Central memory CD4-positive, alpha-beta T cell (primary cell): ENCODE measurements at regions not wholly inside any gene's neighbourhood (a gene's known extent, or its start where the extent isn't known, plus 50 kb on each side); places are given as distances from the start of the nearest gene placed in this dataset.
"Not testable (repeated sequence)": the region's sequence is repeated elsewhere in the genome, so short reads cannot be mapped to it uniquely, and the experiment has no call there.

ENCODE experiments used
- DNase-seq: peaks from one replicate; pipeline ENCODE4 v3.0.0; 2022

DNA sequence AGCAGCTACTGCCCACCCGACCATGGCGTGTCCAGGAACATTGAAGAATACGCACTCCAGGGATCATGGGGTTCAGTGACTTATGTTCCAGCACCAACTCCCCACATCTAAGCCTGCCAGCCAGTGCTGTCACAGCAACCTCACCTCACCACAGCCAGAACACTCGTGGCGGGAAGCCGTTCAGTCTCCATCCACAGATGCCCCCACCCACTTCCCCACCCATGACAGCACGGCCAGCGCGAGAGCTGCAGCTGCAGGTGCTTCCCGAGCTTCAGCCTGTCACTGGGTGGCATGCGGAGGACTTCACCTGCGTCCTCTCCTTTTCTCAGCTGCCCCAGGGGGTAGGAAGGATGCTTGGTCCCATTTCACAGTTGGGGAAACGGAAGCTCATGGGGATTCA lies 50.3 kb downstream of the RBFOX3 start:
- no peak for DNase-seq

DNA sequence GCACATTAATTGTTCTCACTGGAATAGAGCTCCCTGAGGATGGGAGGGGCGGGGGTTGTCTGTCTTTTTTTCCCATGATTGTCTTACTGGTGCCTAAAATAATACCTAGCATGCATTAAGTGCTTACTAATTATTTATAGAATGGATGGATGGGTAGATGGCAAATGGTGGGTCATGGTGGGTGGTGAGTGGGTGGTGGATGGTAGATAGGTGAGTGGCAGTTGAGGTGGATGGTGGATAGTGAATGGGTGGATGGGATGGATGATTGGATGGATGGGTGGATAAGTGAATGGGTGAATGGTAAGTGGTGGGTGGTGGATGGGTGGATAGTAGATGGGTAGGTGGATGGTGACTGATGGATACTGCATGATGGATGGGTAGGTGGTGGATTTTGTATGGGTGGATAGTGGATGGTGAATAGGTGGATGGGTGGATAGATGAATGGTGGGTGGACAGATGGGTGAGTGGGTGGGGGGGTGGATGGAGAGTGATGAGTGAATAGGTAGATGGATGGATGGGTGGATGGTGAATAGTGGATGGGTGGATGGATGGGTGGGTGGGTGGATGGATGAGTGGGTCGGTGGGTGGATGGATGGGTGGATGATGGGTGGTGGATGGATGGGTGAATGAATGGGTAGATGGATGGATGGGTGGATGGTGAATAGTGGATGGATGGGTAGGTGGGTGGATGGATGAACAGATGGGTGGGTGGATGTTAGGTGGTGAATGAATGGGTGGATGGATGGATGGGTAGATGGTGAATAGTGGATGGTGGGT lies 51.6 kb downstream of the RBFOX3 start:
- no peak for DNase-seq

DNA sequence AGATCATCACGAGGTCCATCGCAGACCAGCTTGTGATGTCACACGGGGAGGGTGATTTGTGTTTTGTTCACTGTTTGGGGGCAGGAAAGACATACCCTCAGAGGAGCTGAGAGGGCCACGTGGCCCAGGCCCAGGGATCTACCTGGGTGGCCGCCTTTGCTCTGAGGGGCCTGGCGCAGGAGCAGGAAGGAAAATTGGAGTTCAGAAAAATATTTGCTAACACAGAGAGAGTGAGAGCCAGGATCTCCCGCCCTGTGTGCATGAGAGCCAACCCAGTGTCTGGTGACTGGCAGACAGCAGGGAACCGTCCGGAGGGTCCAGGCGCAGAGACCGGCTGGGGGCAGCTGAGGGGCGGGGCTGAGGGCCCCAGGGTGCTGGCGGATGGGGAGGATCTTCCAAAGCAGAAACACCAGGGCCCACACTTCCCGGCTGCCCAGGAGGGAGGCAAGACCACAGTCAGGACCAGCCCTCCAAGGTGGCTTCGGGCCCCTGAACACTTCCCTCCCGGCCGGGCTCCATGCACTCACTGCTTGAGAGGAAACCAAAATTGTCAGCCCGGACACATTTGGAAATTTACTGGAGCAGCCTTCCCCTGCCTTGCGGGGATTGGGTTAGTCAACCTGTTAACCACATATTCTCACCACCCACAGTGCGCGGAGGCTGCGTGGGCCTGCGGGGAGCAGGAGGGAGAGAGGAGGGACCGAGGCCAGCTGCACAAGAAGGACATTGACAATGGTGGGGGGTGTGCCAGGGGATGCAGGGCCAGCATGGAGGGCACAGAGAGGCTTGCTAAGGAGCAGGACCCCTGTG lies 52.6 kb downstream of the RBFOX3 start:
- no peak for DNase-seq

DNA sequence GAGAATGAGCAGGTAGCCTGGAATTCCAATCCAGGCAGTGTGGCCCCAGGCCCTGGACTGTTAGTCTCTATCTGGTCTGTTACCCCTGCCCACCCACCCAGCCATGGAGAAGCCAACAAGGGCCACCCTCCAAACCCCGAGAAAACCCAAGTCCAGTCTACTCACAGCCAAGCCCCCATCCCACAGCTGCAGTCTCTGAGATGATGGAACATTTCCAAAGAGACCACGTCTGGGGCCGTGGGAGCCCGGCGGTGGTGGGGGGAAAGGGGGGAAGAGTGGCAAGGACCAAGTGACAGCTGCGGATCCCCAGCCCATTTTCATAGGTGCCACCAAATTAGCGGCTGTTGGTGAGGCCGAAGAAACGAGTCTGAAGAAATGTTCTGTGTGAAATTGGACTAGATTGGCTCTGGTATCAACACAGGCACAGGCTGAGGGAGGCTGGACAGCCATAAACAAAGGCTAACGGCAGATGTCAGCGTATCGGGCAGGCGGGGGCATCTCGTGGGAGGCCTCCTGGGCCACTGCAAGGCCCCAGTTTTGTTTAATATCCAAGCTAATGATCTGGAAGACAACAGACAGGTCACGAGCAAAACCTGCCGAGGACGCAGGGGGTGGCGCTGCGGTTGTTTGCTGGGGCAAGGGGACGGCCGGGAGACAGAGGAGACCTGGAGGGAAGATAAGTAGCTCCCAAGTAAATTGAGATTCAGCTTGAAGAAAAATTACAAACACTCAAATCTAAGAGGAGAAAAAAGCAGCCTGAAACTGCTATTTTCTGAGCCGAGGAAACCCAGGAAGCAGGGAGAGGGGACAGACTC lies 53.4 kb downstream of the RBFOX3 start:
- DNase-seq, result no peak

DNA sequence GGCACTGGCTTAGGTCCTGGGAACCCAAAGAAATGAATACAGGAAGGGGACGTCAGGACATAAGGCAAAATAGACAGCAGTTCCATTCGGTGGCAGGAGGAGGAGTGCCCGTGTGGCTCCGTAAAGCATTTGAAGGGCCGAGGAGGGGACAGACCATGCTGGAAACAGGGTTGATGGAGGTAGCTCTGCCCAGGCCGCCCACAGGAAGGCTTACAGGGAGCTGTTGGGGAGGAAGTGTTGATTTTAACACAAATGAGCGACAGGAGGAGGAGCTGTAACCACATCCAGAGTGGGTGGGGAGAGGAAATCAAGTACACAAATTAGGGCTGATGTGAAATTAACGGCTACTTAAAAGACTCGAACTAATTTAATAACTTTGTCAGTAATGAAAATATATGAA lies 54.6 kb downstream of the RBFOX3 start:
- DNase-seq, result no peak

DNA sequence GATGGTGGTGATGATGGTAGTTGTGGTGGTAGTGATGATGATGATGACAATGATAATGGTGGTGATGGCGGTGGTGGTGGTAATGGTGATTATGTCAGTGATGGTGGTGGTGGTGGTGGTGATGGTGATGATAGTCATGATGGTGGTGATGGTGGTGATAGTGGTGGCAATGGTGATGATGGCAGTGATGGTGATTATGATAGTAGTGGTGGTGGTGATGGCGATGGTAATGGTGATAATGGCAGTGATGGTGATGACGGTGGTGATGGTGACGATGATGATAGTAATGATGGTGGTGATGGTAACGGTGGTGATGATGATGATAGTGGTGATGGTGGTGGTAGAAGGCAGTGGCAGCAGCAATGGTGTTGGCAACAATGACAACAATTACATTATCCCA lies 55.3 kb downstream of the RBFOX3 start:
- no peak for DNase-seq

DNA sequence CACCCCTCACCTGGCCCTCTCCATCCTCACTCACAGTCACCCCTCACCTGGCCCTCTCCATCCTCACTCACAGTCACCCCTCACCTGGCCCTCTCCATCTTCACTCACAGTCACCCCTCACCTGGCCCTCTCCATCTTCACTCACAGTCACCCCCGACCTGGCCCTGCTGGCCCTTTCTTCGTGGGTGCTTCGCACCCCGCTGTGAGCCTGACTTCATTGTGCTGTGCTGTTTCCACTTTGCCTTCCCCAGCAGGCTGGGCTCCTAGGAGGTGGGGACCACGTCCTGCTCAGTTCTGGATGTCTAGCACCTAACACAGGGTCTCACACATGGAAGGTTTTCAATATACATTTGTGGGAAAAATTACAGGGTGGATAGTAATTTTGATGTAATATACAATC lies 56.5 kb downstream of the RBFOX3 start:
- DNase-seq, result not testable (repeated sequence)

DNA sequence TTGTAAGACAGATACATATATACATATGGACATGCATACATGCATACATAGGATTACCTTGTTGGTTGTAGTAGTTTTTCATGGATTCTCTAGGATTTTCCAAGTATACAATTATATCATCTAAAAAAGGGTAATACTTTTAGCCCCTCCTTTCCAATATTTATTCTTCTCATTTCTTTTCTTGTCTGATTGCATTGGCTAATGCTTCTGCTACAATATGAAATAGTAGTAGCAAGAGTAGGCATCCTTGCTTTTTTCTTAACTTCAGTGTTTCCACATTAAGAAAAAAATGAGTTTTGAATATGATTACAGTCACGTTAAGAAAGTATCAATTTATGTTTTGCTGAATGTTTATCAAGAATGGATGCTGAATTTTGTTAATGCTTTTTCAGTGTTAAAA lies 58.0 kb downstream of the RBFOX3 start:
- no peak for DNase-seq

DNA sequence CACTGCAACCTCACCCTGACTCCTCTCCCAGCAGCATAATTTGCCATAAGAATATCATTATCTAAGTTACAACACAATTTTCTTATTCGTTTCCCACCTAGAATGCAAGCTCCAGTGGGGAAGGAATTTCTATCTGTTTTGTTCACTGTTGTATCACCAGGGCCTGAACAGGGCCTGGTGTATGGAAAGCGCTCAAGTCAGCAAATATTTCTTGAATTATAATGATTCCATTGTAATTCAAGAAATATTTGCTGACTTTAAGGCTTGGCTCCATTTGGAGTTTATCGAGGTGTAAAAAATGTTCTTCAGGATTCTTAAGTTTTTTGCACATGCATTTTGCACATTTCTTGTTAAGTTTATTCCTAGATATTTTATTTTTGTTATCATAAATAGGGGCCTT lies 58.4 kb downstream of the RBFOX3 start:
- no peak for DNase-seq

DNA sequence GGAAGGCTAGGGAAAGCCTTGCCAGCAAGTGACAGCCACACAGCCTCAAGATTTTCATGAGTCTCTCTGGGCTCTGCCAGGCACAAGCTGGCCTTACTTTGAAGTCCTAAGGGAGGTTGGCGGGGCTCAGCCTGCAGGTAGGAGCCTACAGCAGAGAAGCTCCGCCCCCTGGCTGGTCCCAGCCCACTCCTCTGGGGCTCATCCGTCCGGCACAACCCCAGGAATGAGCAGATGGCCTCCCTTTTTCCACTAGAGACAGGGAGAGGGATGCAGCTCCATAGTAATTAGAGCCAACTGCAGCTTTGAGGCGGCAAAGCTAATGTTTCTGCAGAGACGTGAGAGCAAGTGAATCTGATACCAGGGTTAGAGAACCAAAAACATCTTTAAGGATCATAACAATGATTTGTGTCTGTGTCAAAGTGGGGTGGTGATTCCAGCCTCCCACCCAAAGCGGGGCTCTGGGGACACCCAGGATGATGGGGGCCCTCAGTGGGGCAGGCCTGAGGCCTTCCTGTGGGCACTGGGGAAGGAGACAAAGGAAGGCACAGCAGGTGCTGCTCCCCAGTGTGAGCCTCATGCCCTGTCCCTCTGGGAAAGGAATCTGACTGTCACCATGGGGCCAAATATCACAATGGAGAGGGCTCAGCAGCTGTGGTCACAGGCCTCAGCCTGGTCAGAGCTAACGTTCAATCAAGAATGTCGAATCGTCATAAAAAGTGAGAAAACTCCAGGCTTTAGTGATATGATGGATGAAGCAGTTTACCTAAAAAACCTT lies 61.5 kb downstream of the RBFOX3 start:
- DNase-seq, result no peak

DNA sequence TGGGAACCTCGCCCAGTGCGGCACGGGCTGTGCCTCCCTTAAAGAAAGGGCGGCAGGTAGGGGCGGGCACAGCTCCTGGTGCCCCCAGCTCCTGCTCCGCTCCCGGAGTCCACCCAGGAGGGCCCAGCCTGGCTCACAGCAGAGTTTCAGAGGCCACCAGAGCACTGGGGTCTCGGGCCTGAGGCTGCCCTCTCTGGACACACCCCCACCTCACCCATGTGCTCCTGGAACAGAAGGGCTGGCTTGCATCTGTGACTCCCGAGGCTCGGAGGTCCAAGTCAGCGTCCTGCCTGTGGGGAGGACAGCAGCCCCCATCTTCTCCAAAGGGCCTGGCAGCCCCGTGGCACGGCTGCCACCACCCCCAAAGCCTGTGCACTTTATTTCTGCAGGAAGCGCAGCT lies 62.7 kb downstream of the RBFOX3 start:
- DNase-seq, result no peak

DNA sequence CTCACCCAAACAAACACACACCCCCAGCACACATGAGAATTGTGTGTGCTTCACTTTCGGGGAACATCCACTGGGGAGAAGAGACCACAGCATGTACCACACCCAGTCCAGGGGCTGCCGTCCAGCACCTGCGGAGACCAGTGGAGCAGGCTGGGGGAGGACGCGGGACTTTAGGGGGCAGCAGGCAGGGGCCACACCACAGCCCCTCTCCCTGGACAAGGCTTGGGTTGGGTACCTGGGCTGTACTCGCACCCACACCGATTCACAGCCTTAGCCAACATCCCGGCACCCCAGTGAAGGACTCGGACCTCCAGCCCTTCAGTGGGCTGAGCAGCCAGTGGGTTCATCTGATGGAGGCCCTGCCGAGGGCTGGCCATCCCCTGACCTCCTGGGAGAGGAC lies 63.3 kb downstream of the RBFOX3 start:
- no peak for DNase-seq

DNA sequence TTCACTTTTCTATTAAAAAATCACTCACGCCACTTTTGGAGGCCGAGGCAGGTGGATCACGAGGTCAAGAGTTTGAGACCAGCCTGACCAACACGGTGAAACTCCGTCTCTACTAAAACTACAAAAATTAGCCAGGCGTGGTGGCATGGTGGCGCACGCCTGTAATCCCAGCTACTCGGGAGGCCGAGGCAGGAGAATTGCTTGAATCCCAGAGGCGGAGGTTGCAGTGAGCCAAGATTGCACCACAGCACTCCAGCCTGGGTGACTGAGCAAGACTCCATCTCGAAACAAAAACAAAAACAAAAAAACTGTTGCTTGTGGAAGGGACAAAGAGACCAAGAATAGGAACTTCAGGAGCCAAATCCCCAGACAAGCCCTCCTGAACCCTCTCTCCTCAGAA lies 63.7 kb downstream of the RBFOX3 start:
- DNase-seq, result not testable (repeated sequence)

DNA sequence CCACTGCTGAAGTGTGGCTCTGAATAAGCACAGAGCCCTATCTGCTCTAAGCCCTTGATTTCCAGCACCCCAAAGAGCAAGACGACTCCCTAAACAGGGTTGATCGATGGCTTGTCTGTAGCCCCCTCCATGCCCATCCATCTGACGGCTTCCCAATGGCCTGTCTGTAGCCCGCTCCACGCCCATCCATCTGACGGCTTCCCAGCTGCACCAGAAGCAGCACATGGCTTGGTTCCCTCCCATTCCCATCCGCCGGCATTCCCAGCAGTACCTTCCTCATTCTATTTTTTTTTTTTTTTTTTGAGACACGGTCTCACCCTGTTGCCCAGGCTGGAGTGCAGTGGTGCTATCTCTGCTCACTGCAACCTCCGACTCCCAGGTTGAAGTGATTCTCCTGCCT lies 64.5 kb downstream of the RBFOX3 start:
- DNase-seq, result no peak

DNA sequence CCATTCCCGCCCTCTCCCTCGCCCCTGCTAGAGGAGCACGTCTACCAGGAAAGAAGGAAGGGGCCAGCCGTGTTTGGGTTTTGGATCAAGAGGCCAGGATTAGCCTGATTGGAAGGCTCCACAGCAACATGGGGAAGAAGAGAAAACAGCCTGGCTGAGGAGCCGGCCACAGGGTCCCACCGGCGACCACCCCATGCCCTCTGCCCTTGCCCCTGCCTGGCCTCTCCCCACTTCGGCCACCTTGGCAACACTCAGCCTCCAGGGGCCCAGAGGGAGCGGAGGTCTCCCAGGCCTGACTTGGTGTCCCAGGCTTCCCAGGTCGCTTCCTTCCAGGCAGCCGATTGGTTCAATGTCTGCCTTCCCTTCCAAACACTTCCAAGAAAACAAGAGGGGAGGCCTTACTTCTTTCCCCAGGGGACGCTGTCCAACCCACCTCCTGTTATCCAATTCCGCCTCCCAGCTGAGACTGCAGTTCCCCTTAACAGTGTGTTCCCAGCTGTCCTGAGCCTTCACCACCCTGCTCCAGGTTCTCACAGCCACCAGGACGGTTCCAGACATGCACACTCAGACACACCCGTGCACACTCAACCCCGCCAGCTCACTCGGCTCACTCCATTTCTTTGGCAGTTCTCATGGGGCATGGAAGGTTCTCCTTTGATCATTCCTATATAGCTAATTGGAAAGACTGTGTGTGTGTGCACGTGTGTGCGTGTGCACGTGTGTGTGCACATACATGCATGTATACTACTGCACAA lies 65.4 kb downstream of the RBFOX3 start:
- DNase-seq, result no peak

DNA sequence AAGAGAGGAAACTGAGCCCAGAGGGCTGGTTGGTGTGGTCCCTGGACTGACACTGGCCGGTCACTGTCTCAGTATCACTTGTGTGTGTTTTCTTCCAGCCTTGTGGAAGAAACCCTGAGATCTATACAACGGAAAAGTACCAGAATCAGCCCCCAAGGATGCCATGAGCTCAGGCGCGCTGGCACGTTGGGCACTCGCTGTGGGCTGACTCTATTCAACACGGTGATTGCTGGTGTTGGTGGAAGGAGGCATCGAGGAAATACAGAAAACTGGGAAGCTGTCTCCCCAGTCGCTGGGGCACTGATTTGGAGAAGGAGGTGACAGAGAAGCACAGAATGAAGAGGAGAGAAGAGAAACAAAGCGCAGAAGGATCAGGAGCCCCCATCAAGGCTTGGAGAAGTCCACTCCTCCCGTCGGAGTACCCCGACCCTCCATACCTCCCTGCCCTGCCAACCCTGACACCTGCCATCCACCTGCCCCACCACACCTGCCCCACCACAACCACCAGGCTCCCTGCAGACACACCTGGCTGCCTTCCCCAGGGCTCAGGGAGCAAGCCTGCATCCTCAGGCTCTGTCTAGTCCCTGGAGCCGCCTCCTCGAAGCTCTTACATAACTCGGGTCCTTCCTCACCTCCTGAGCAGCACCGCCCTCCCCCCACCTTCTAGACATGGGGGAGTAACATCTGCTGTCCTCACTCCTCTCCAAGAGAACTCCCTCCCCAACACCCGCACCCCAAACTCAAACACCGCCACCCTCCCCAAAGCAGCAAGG lies 66.5 kb downstream of the RBFOX3 start:
- no peak for DNase-seq

DNA sequence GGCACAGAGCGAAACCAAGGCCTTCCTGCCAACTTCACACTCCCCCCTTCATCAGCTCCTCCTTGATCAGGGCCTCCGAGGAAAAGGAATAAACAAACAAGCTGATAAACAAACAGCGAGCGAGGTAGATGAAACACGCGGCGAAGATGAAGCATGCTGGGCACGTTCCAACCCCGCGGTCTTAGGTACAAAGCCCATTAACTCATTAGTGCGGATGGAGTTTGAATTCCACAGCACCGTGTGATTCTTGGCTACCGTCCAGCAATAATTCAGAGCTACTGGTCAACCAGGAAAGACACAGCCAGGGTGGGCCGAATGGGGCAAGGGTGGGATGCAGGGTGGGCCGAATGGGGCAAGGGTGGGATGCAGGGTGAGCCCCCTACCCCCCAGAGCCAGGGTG lies 67.3 kb downstream of the RBFOX3 start:
- no peak for DNase-seq

DNA sequence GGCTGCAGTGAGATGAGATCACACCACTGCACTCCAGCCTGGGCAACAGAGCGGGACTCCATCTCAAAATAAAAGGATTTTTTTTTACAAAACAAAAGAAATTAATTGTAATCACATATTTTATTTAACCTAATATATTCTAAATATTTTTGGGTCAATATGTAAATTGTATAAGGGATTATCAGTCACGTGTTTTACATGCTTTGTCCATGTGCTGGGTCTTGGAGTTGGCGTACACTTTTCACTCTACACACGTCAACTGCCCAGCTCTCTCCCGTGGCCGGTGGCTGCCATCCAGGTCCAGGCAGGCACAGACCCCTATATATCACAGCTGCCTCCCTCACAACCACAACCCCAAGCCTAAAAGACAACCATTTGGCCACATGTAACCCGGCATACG lies 68.1 kb downstream of the RBFOX3 start:
- DNase-seq, result no peak

DNA sequence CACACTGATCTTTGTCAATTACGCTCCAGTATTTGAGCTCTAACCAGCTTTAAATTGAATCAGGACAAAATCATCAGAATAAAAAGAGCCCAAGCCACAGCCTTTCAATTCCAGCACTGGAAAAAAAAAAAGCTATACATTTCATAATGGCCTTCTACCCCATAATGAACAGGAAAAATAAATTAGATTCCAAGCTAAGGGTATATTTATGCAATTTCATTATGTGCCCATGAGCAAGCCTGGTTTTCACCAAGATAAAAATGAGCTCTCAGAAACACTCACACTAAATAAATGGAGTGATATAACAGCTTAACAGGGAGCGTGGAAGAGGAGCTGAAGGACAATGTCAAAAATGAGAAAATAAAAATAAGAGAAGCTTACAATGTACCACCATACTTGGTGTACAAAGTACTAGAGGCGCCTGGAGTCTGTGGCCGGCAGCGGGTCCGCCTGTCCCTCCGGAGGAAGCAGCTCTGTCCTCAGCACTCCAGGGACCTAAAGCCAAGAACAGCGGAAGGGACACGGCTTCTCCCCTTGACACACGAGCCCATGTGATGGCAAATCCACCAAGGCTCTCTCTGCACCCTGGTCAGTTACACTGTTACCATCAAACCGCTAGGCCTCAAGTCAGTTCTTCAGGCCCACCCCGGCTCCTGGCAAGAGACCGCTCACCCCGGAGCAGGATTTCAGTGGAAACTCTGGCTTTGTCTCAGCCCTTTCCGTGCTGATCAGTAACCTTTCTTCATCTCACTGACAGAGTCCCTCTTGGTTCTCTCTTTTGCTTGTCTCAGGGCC lies 69.6 kb downstream of the RBFOX3 start:
- DNase-seq, result no peak
